ENCODE measurements at regions not wholly inside any gene's neighbourhood (a gene's known extent, or its start where the extent isn't known, plus 50 kb on each side); places are given as distances from the start of the nearest gene placed in this dataset.
"Not testable (repeated sequence)": the region's sequence is repeated elsewhere in the genome, so short reads cannot be mapped to it uniquely, and the experiment has no call there.

DNA sequence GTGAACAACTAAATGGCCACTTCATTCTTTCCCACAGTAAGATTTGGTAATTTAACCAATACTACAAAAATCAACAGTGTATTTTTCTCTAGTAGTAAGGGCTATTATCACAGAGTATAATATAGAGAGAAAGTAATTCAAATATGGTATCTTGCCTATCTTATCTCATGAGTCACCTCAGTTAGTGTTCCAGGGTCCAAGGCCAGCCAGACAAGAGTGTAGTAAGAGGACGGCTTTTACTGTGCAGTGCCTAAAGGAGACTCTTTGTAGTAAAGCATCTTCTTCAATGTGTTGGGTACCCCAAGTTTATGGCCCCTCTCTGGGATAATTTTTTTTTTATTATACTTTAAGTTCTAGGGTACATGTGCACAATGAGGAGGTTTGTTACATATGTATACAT is 607.4 kb downstream of the PKHD1 start:
- no peaks in the 10 kb centered on the region for H3K4me1 ChIP-seq
- TF ChIP-seq, protein P1, sequence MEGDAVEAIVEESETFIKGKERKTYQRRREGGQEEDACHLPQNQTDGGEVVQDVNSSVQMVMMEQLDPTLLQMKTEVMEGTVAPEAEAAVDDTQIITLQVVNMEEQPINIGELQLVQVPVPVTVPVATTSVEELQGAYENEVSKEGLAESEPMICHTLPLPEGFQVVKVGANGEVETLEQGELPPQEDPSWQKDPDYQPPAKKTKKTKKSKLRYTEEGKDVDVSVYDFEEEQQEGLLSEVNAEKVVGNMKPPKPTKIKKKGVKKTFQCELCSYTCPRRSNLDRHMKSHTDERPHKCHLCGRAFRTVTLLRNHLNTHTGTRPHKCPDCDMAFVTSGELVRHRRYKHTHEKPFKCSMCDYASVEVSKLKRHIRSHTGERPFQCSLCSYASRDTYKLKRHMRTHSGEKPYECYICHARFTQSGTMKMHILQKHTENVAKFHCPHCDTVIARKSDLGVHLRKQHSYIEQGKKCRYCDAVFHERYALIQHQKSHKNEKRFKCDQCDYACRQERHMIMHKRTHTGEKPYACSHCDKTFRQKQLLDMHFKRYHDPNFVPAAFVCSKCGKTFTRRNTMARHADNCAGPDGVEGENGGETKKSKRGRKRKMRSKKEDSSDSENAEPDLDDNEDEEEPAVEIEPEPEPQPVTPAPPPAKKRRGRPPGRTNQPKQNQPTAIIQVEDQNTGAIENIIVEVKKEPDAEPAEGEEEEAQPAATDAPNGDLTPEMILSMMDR (IDR thresholded peaks at IDR 0.05) = no peak

DNA sequence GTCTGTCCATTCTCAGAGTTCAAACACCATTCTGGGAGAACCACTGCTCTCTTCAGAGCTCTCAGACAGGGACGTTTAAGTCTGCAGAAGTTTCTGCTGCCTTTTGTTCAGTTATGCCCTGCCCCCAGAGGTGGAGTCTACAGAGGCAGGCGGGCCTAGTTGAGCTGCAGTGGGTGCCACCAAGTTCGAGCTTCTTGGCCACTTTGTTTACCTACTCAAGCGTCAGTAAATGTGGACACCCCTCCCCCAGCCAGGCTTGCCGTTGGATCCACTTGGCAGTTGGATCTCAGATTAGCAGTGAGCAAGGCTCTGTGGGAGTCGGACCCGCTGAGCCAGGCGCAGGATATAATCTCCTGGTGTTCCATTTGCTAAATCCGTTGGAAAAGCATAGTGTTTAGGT is 601.5 kb downstream of the PKHD1 start:
- not testable (repeated sequence) for H3K9ac ChIP-seq; H3K4me3 ChIP-seq (ENCODE audit: low read depth, low read length); H3K79me2 ChIP-seq; H3K36me3 ChIP-seq (ENCODE audit: control insufficient read depth, insufficient read depth, low read length); H3K27me3 ChIP-seq (ENCODE audit: control insufficient read depth, insufficient read depth, low read length); H3K9me3 ChIP-seq (ENCODE audit: control insufficient read depth, low read length); H3K4me2 ChIP-seq (ENCODE audit: low read length); H3K4me1 ChIP-seq; H2AFZ ChIP-seq; H3K27ac ChIP-seq

More for the DNA sequence above, 607.4 kb downstream of the PKHD1 start:
- Histone ChIP-seq H2AFZ (no peak overlapping the region), H3K36me3 (ENCODE audit: control insufficient read depth, insufficient read depth, low read length) (no peaks in the 10 kb centered on the region), H3K9me3 (ENCODE audit: control insufficient read depth, low read length) (no peaks in the 10 kb centered on the region), H3K9ac (no peak overlapping the region), H3K27me3 (ENCODE audit: control insufficient read depth, insufficient read depth, low read length) (no peaks in the 10 kb centered on the region), H3K4me3 (ENCODE audit: low read depth, low read length) (no peak overlapping the region), H3K27ac (no peak overlapping the region), H3K4me2 (ENCODE audit: low read length) (no peak overlapping the region), H3K79me2 (no peaks in the 10 kb centered on the region)

DNA sequence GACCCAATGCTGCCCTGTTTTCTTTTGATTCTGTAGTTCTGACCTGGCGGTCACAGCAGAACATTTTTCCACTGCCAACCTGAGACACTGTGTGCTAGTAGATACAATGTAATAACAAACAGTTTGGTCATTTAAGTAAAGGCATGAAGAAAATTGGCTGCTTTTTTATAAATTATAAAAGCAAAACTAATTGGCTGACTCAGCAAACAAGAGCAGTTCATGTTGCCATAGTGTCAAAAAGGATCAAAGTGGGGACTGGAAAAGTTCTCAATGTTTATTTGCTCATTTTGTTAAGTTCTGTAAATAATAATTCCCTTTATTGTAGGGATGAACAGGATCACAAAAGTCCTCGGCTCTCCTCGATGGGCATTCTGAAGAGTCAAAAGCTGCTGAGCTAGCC is 599.5 kb downstream of the PKHD1 start:
- no peaks in the 10 kb centered on the region for H3K36me3 ChIP-seq (ENCODE audit: control insufficient read depth, insufficient read depth, low read length)

DNA sequence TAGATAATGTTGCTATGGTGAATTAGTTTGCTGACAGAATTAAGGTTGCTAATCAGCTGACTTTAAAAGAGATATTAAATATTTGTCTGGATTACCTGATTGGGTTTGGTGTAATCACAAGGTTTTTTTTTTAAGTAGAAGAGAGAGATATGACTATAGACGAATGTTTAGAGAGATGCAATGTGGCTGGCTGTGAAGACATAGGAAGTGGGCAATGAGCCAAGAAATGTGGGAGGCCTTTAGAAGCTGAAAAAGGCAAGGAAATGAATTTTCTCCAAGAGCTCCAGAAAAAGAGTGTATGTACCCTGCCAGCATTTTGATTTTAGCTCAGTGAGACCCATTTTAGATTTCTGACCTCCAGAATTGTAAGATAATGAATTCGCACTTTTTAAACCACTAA is 598.3 kb downstream of the PKHD1 start:
- TF ChIP-seq, protein P1 (IDR thresholded peaks at IDR 0.05) = no peak
- no peaks in the 10 kb centered on the region for H3K4me1 ChIP-seq
- H3K4me2 ChIP-seq (ENCODE audit: low read length) = no peak overlapping the region
- H3K27me3 ChIP-seq (ENCODE audit: control insufficient read depth, insufficient read depth, low read length) = no peaks in the 10 kb centered on the region
- H3K9ac ChIP-seq = no peak overlapping the region
- H3K9me3 ChIP-seq (ENCODE audit: control insufficient read depth, low read length) = no peaks in the 10 kb centered on the region
- H3K79me2 ChIP-seq = no peaks in the 10 kb centered on the region
- no peak overlapping the region for H3K27ac ChIP-seq
- H2AFZ ChIP-seq = no peak overlapping the region
- H3K36me3 ChIP-seq (ENCODE audit: control insufficient read depth, insufficient read depth, low read length) = no peaks in the 10 kb centered on the region
- H3K4me3 ChIP-seq (ENCODE audit: low read depth, low read length) = no peak overlapping the region

More for the DNA sequence above, 599.5 kb downstream of the PKHD1 start:
- H3K27me3 ChIP-seq (ENCODE audit: control insufficient read depth, insufficient read depth, low read length) = no peaks in the 10 kb centered on the region
- H3K4me3 ChIP-seq (ENCODE audit: low read depth, low read length) = no peak overlapping the region
- H3K9me3 ChIP-seq (ENCODE audit: control insufficient read depth, low read length) = no peaks in the 10 kb centered on the region
- H3K79me2 ChIP-seq = no peaks in the 10 kb centered on the region
- H3K4me1 ChIP-seq = no peaks in the 10 kb centered on the region
- H3K27ac ChIP-seq = no peak overlapping the region
- no peak overlapping the region for H2AFZ ChIP-seq
- no peak overlapping the region for H3K4me2 ChIP-seq (ENCODE audit: low read length)
- H3K9ac ChIP-seq = no peak overlapping the region
- TF ChIP-seq, protein P1 (IDR thresholded peaks at IDR 0.05) = no peak

DNA sequence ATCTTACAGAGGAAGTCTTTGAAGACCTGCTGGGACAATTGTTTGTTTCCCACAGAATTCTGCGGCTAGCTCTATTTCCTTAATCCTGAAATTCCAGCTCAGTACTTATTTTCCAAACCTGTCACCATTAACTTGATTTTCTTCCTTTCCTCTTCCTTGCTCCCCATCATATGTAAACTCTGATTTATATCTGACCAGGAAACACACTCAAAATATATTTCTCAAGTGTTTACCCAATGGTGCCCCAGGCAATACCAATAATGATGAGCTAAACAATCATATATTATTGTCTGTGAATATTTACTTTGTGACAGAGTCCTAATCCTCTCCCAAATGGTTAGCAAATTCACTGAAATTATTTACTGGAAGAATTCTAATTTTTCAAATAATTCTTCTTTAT is 597.3 kb downstream of the PKHD1 start:
- Histone ChIP-seq H3K4me3 (ENCODE audit: low read depth, low read length) (no peak overlapping the region), H3K4me2 (ENCODE audit: low read length) (no peak overlapping the region), H3K27me3 (ENCODE audit: control insufficient read depth, insufficient read depth, low read length) (no peaks in the 10 kb centered on the region), H3K4me1 (no peaks in the 10 kb centered on the region), H3K9me3 (ENCODE audit: control insufficient read depth, low read length) (no peaks in the 10 kb centered on the region), H3K79me2 (no peaks in the 10 kb centered on the region), H2AFZ (no peak overlapping the region), H3K36me3 (ENCODE audit: control insufficient read depth, insufficient read depth, low read length) (no peaks in the 10 kb centered on the region), H3K9ac (no peak overlapping the region), H3K27ac (no peak overlapping the region)
- TF ChIP-seq, protein P1 (IDR thresholded peaks at IDR 0.05) = no peak

Measured in parathyroid adenoma (tissue), 2 donors.